ENCODE measurements at regions not wholly inside any gene's neighbourhood (a gene's known extent, or its start where the extent isn't known, plus 50 kb on each side); places are given as distances from the start of the nearest gene placed in this dataset.

DNA sequence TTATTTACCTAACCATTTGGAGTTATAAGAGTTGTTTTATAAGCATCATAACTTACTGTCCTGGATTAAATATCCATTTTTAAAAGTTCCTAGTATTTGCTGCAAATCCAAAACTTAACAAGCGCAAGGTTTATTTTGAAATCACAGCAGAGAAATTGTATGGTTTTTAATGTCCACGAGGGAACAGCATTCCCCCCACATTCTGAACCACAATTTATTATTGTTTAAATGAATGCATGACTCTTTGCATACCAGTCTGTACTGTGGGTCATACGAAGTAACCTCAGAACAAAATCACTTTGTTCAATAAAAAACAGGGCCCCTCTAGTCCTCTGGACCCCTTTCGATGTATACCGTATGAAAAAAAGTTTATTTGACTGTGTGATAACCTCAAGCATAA is 75.9 kb downstream of the DACT1 start:
- in situ Hi-C loops (cut with HindIII; ENCODE audit: extremely low pct_ligation_motif_present, low pct_unique_long_range_greater_than_20kb) = no loop called here
- FAIRE-seq = no peak
- TF ChIP-seq, protein P1, sequence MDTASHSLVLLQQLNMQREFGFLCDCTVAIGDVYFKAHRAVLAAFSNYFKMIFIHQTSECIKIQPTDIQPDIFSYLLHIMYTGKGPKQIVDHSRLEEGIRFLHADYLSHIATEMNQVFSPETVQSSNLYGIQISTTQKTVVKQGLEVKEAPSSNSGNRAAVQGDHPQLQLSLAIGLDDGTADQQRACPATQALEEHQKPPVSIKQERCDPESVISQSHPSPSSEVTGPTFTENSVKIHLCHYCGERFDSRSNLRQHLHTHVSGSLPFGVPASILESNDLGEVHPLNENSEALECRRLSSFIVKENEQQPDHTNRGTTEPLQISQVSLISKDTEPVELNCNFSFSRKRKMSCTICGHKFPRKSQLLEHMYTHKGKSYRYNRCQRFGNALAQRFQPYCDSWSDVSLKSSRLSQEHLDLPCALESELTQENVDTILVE (CRISPR knock-in tag; IDR thresholded peaks at IDR 0.05) = no peak
- no peak for TF ChIP-seq HDAC2 (CRISPR knock-in tag; IDR thresholded peaks at IDR 0.05)
- TF ChIP-seq KLF11 (CRISPR knock-in tag; IDR thresholded peaks at IDR 0.05) = no peak

GRCh38 chr14:58716706-58717105 is 78.9 kb downstream of the DACT1 start:
- DNase-seq (ENCODE audit: low spot score) (no peak), ATAC-seq (no peak), FAIRE-seq (no peak)
- in situ Hi-C loops (cut with HindIII; ENCODE audit: extremely low pct_ligation_motif_present, low pct_unique_long_range_greater_than_20kb) = no loop called here
- no peaks in the 10 kb centered on the region for H3K4me1 ChIP-seq (ENCODE audit: insufficient read depth, low read length)
- no peak overlapping the region for H3K9ac ChIP-seq (ENCODE audit: insufficient read depth, low read depth, low read length)
- no peaks in the 10 kb centered on the region for H4K20me1 ChIP-seq (ENCODE audit: insufficient read depth, low read length)
- no peaks in the 10 kb centered on the region for H3K79me2 ChIP-seq (ENCODE audit: insufficient read depth, low read length)
- no peak overlapping the region for H3K27ac ChIP-seq (ENCODE audit: extremely low read length, insufficient read depth, low read length)
- H3K36me3 ChIP-seq (replicated peaks in 1 of 2; ENCODE audit: control insufficient read depth in 1 of 2, insufficient read depth in 2 of 2, low read length in 2 of 2) = no peaks in the 10 kb centered on the region
- no peaks in the 10 kb centered on the region; a peak in 2 of 5 replicates for H3K27me3 ChIP-seq (ENCODE audit: control insufficient read depth in 1 of 2, insufficient read depth in 2 of 2, low read length in 2 of 2)
- BruUV-seq (replicated peaks) = no TSS peak
- ChIA-PET CTCF (ENCODE audit: low intra/inter-chr PET ratio, low total read pairs) (no interaction called here), POLR2A (no interaction called here)
- H2AFZ ChIP-seq (ENCODE audit: low read length) = no peak overlapping the region
- no peak overlapping the region for H3K4me2 ChIP-seq (ENCODE audit: low read depth, low read length)
- no peak overlapping the region for H3K4me3 ChIP-seq (replicated peaks in 1 of 3; ENCODE audit: insufficient read depth in 1 of 3, low read depth in 2 of 3, low read length in 3 of 3)
- 35% methylated on average over 6 of the region's 6 CpGs for WGBS (ENCODE audit: low lambda C conversion rate)
- intact Hi-C loops (cut with micrococcal nuclease; ENCODE audit: unreplicated experiment) = no loop called here
- no peaks in the 10 kb centered on the region for H3K9me3 ChIP-seq (ENCODE audit: low read length)
- TF ChIP-seq MED13 (CRISPR knock-in tag; IDR thresholded peaks at IDR 0.05) = no peak
- TF ChIP-seq ZMYM2 (CRISPR knock-in tag; IDR thresholded peaks at IDR 0.05) = no peak
- no peak for TF ChIP-seq ZNF75D (CRISPR knock-in tag; IDR thresholded peaks at IDR 0.05; ENCODE audit: borderline replicate concordance)
- TF ChIP-seq MTA1 (CRISPR knock-in tag; IDR thresholded peaks at IDR 0.05; ENCODE audit: borderline replicate concordance) = no peak

More for the DNA sequence above, 75.9 kb downstream of the DACT1 start:
- Histone ChIP-seq H3K4me3 (replicated peaks in 1 of 3; ENCODE audit: insufficient read depth in 1 of 3, low read depth in 2 of 3, low read length in 3 of 3) (no peak overlapping the region), H3K79me2 (ENCODE audit: insufficient read depth, low read length) (no peaks in the 10 kb centered on the region), H3K9ac (ENCODE audit: insufficient read depth, low read depth, low read length) (no peak overlapping the region), H3K4me2 (ENCODE audit: low read depth, low read length) (no peak overlapping the region), H3K27me3 (ENCODE audit: control insufficient read depth in 1 of 2, insufficient read depth in 2 of 2, low read length in 2 of 2) (no peaks in the 10 kb centered on the region; a peak in 2 of 5 replicates), H3K9me3 (ENCODE audit: low read length) (no peaks in the 10 kb centered on the region), H3K27ac (ENCODE audit: extremely low read length, insufficient read depth, low read length) (no peak overlapping the region), H3K4me1 (ENCODE audit: insufficient read depth, low read length) (no peaks in the 10 kb centered on the region), H3K36me3 (replicated peaks in 1 of 2; ENCODE audit: control insufficient read depth in 1 of 2, insufficient read depth in 2 of 2, low read length in 2 of 2) (no peaks in the 10 kb centered on the region), H2AFZ (ENCODE audit: low read length) (no peak overlapping the region), H4K20me1 (ENCODE audit: insufficient read depth, low read length) (no peaks in the 10 kb centered on the region)
- ATAC-seq = no peak
- CTCF ChIA-PET (ENCODE audit: low intra/inter-chr PET ratio, low total read pairs) = no interaction called here
- no peak for DNase-seq (ENCODE audit: low spot score)
- intact Hi-C loops (cut with micrococcal nuclease; ENCODE audit: unreplicated experiment) = no loop called here
- POLR2A ChIA-PET = no interaction called here
- whole genome bisulfite sequencing (ENCODE audit: low lambda C conversion rate) = 58% methylated on average over 5 of the region's 5 CpGs
- BruUV-seq (replicated peaks) = no TSS peak

All from HepG2 (cell line).